H9 (cell line): ENCODE measurements at regions not wholly inside any gene's neighbourhood (a gene's known extent, or its start where the extent isn't known, plus 50 kb on each side); places are given as distances from the start of the nearest gene placed in this dataset.
A peak's percentile ranks its signal among the peaks of the same experiment; 100 is the strongest.
"Not testable (repeated sequence)": the region's sequence is repeated elsewhere in the genome, so short reads cannot be mapped to it uniquely, and the experiment has no call there.

Experiments used
- DNase-seq: peaks from one replicate; pipeline ENCODE4 v3.0.0-alpha.2; 2017
- H2AFZ ChIP-seq: one replicate; pipeline ENCODE4 v1.6.1; 2013; ENCODE audit warnings: mild to moderate bottlenecking, low read length, control low read depth, moderate library complexity
- H2AK5ac ChIP-seq: 2 replicates; pipeline ENCODE4 v1.6.1; 2013; ENCODE audit warnings: low read length, control low read depth, mixed read lengths; ENCODE audit not compliant: insufficient read length
- H2BK120ac ChIP-seq: one replicate; pipeline ENCODE4 v1.6.1; 2013; ENCODE audit warnings: low read depth, mild to moderate bottlenecking, low read length, control low read depth, inconsistent platforms; ENCODE audit not compliant: poor library complexity, severe bottlenecking
- H2BK12ac ChIP-seq: 2 replicates; pipeline ENCODE4 v1.6.1; 2013; ENCODE audit warnings: low read length, control low read depth, mixed read lengths, low read depth; ENCODE audit not compliant: insufficient read length
- H2BK15ac ChIP-seq: 2 replicates; pipeline ENCODE4 v1.6.1; 2013; ENCODE audit warnings: low read depth, low read length, control low read depth
- H2BK20ac ChIP-seq: one replicate; pipeline ENCODE4 v1.6.1; 2013; ENCODE audit warnings: low read depth, mild to moderate bottlenecking, low read length, control low read depth, inconsistent platforms; ENCODE audit not compliant: poor library complexity, severe bottlenecking
- H2BK5ac ChIP-seq: 2 replicates; pipeline ENCODE4 v1.6.1; 2013; ENCODE audit warnings: low read length, control low read depth, mixed read lengths; ENCODE audit not compliant: insufficient read length
- H3K14ac ChIP-seq: 2 replicates; pipeline ENCODE4 v1.6.1; 2013; ENCODE audit warnings: low read length, control low read depth; ENCODE audit not compliant: insufficient read depth
- H3K18ac ChIP-seq: 2 replicates; pipeline ENCODE4 v1.6.1; 2013; ENCODE audit warnings: low read depth, mild to moderate bottlenecking, mixed read lengths, low read length, control low read depth; ENCODE audit not compliant: insufficient read length
- H3K23ac ChIP-seq: 2 replicates; pipeline ENCODE4 v1.6.1; 2013; ENCODE audit warnings: low read length, control low read depth, mixed read lengths, low read depth; ENCODE audit not compliant: insufficient read length
- H3K23me2 ChIP-seq: 2 replicates; pipeline ENCODE4 v1.6.1; 2013; ENCODE audit warnings: low read depth, mild to moderate bottlenecking, mixed read lengths, low read length, control low read depth; ENCODE audit not compliant: insufficient read length, poor library complexity, severe bottlenecking
- H3K27ac ChIP-seq: 2 replicates; pipeline ENCODE4 v1.5.1; 2013; ENCODE audit warnings: low read length, control low read depth, mixed read lengths, low read depth; ENCODE audit not compliant: insufficient read length
- H3K27me3 ChIP-seq: 2 replicates; pipeline ENCODE4 v1.6.1; 2013; ENCODE audit warnings: low read length, control low read depth, inconsistent platforms; ENCODE audit not compliant: insufficient read depth
- H3K4ac ChIP-seq: 2 replicates; pipeline ENCODE4 v1.6.1; 2013; ENCODE audit warnings: low read depth, mild to moderate bottlenecking, control low read depth, inconsistent platforms, low read length, moderate library complexity
- H3K4me1 ChIP-seq: 2 replicates; pipeline ENCODE4 v1.6.1; 2013; ENCODE audit warnings: low read length, control low read depth, inconsistent platforms; ENCODE audit not compliant: insufficient read depth
- H3K4me2 ChIP-seq: 2 replicates; pipeline ENCODE4 v1.6.1; 2013; ENCODE audit warnings: low read length, control low read depth, mixed read lengths; ENCODE audit not compliant: insufficient read length, insufficient read depth
- H3K56ac ChIP-seq: 2 replicates; pipeline ENCODE4 v1.6.1; 2013; ENCODE audit warnings: low read depth, mild to moderate bottlenecking, mixed read lengths, low read length, control low read depth; ENCODE audit not compliant: insufficient read length
- H3K79me1 ChIP-seq: 2 replicates; pipeline ENCODE4 v1.6.1; 2013; ENCODE audit warnings: low read depth, mild to moderate bottlenecking, moderate library complexity, low read length, control low read depth, inconsistent platforms; ENCODE audit not compliant: insufficient read depth, poor library complexity, severe bottlenecking
- H3K79me2 ChIP-seq: 2 replicates; pipeline ENCODE4 v1.6.1; 2013; ENCODE audit warnings: low read length, control low read depth, inconsistent platforms; ENCODE audit not compliant: insufficient read depth
- H3K9ac ChIP-seq: 2 replicates; pipeline ENCODE4 v1.6.1; 2013; ENCODE audit warnings: low read length, control low read depth, mixed read lengths; ENCODE audit not compliant: insufficient read length; ENCODE audit errors: extremely low read depth
- H3K9me3 ChIP-seq: one replicate; pipeline ENCODE4 v1.6.1; 2013; ENCODE audit warnings: low read depth, low read length, inconsistent platforms; ENCODE audit not compliant: control insufficient read depth
- H3T11ph ChIP-seq: one replicate; pipeline ENCODE4 v1.6.1; 2013; ENCODE audit warnings: mild to moderate bottlenecking, low read length, control low read depth, inconsistent platforms
- H4K20me1 ChIP-seq: one replicate; pipeline ENCODE4 v1.6.1; 2013; ENCODE audit not compliant: control insufficient read depth, insufficient read length, insufficient read depth
- H4K5ac ChIP-seq: 2 replicates; pipeline ENCODE4 v1.6.1; 2013; ENCODE audit warnings: low read depth, mild to moderate bottlenecking, mixed read lengths, low read length, control low read depth; ENCODE audit not compliant: insufficient read length
- H4K8ac ChIP-seq: replicated peaks from 2 replicates; pipeline ENCODE4 v1.6.1; 2013; ENCODE audit warnings: low read length, control low read depth, mixed read lengths, low read depth; ENCODE audit not compliant: insufficient read length
- H4K91ac ChIP-seq: 2 replicates; pipeline ENCODE4 v1.6.1; 2013; ENCODE audit warnings: low read depth, mild to moderate bottlenecking, moderate library complexity, mixed read lengths, low read length, control low read depth; ENCODE audit not compliant: insufficient read length
- H3K27ac Mint-ChIP-seq, 3 experiments: 2 replicates in 2 of 3; 3 replicates in 1 of 3; pipeline ENCODE4 v1.8.0; 2020 to 2021; ENCODE audit warnings: mixed read lengths in 3 of 3, mild to moderate bottlenecking in 1 of 3, moderate library complexity in 1 of 3
- H3K27me3 Mint-ChIP-seq: 2 replicates; pipeline ENCODE4 v1.8.0; 2021; ENCODE audit warnings: low read depth, mild to moderate bottlenecking, moderate library complexity, mixed read lengths
- H3K36me3 Mint-ChIP-seq, 3 experiments: 2 replicates in 2 of 3; 3 replicates in 1 of 3; pipeline ENCODE4 v1.8.0; 2020 to 2021; ENCODE audit warnings: low read depth in 3 of 3, mixed read lengths in 3 of 3; ENCODE audit not compliant: insufficient read depth in 1 of 3
- H3K4me1 Mint-ChIP-seq, 2 experiments: 2 replicates each; pipeline ENCODE4 v1.8.0; 2020; ENCODE audit warnings: mixed read lengths in 2 of 2
- H3K4me3 Mint-ChIP-seq, 2 experiments: 2 replicates in 1 of 2; 3 replicates in 1 of 2; pipeline ENCODE4 v1.8.0; 2020 to 2021; ENCODE audit warnings: mild to moderate bottlenecking in 2 of 2, mixed read lengths in 2 of 2, moderate library complexity in 1 of 2
- H3K9me3 Mint-ChIP-seq, 2 experiments: 2 replicates in 1 of 2; 3 replicates in 1 of 2; pipeline ENCODE4 v1.8.0; 2020; ENCODE audit warnings: mild to moderate bottlenecking in 2 of 2, mixed read lengths in 2 of 2, moderate library complexity in 1 of 2
- WGBS: extraction: QIAGEN DNeasy Blood & Tissue Kit; methylation state at CpG from one replicate; pipeline ENCODE4 v1.1.7; 2013; ENCODE audit warnings: missing lambda C conversion rate, low lambda C conversion rate, mixed read lengths; ENCODE audit not compliant: insufficient read length; ENCODE audit errors: extremely low coverage; 5-methylcytosine and 5-hydroxymethylcytosine counted together

GRCh38 chr7:65794671-65795391 is 78.0 kb upstream of the VKORC1L1 start:
- H3K18ac ChIP-seq, H3K27ac ChIP-seq, H3K9me3 ChIP-seq, H3K79me2 ChIP-seq, H3K4me3 Mint-ChIP-seq, H2BK5ac ChIP-seq, H2BK20ac ChIP-seq, H2BK12ac ChIP-seq, H3K79me1 ChIP-seq, H3K23ac ChIP-seq, H3K56ac ChIP-seq, H3K36me3 Mint-ChIP-seq, H4K20me1 ChIP-seq, H3K27ac Mint-ChIP-seq, H3K9me3 Mint-ChIP-seq, H2AK5ac ChIP-seq, H3K4me2 ChIP-seq, H3K4ac ChIP-seq, H3K14ac ChIP-seq, H2BK120ac ChIP-seq, H3K9ac ChIP-seq, H3K4me1 ChIP-seq, H4K8ac ChIP-seq, H3K23me2 ChIP-seq, H4K91ac ChIP-seq, H2BK15ac ChIP-seq, H4K5ac ChIP-seq, H3K27me3 ChIP-seq, H3T11ph ChIP-seq, H3K27me3 Mint-ChIP-seq, H2AFZ ChIP-seq: not testable (repeated sequence)
- no CpG with 5 or more reads among the region's 3 CpGs for WGBS
- DNase-seq: peak; percentile 47
- H3K4me1 Mint-ChIP-seq: peaks cover 12 to 13% of the 10 kb centered on the region in 2 experiments

DNA sequence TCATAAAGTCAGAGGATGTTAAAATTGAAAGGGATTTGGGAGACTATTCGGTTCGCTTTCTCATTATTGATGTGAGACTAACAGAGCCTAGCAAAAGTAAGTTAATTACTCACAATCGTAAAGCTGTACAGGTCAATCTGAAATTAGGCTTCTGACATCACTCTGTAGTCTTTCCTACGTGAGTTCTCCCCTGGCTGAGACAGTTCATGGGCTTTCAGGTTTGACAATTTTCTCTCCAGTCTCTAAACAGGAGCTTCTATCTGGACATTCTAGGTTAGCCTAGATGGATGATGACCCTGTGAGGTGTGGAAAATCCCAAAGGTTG is 77.5 kb upstream of the VKORC1L1 start:
- H2BK5ac ChIP-seq, H3K4ac ChIP-seq, H2AFZ ChIP-seq, H2BK120ac ChIP-seq, H3K27me3 ChIP-seq, H3K9ac ChIP-seq, H3K79me2 ChIP-seq, H3K56ac ChIP-seq, H3K79me1 ChIP-seq, H4K5ac ChIP-seq, H3K23ac ChIP-seq, H2BK12ac ChIP-seq, H3K23me2 ChIP-seq, H2BK20ac ChIP-seq, H3T11ph ChIP-seq, H3K4me3 Mint-ChIP-seq, H4K20me1 ChIP-seq, H4K8ac ChIP-seq, H3K4me2 ChIP-seq, H3K27ac ChIP-seq, H4K91ac ChIP-seq, H2AK5ac ChIP-seq, H2BK15ac ChIP-seq, H3K9me3 Mint-ChIP-seq, H3K36me3 Mint-ChIP-seq, H3K9me3 ChIP-seq, H3K18ac ChIP-seq, H3K4me1 ChIP-seq, H3K27ac Mint-ChIP-seq, H3K27me3 Mint-ChIP-seq, H3K14ac ChIP-seq, DNase-seq: not testable (repeated sequence)
- peaks cover 12 to 13% of the 10 kb centered on the region in 2 experiments for H3K4me1 Mint-ChIP-seq
- WGBS: no CpG with 5 or more reads among the region's 4 CpGs
